Suprapubic skin (tissue), 4 donors: ENCODE measurements at regions not wholly inside any gene's neighbourhood (a gene's known extent, or its start where the extent isn't known, plus 50 kb on each side); places are given as distances from the start of the nearest gene placed in this dataset.
A peak's percentile ranks its signal among the peaks of the same experiment; 100 is the strongest.

Source experiments
- DNase-seq, 2 donors: peaks; one replicate each; pipeline ENCODE4 v3.0.0-alpha.2; 2019; ENCODE audit warnings: low spot score in 2 of 2
- H3K27ac ChIP-seq: fragments of 200-600 bp; sonication (generic); one replicate; pipeline ENCODE4 v1.5.1; 2019
- H3K27me3 ChIP-seq: fragments of 200-600 bp; sonication (generic); one replicate; pipeline ENCODE4 v1.5.1; 2019
- H3K36me3 ChIP-seq: fragments of 200-600 bp; sonication (generic); one replicate; pipeline ENCODE4 v1.5.1; 2019
- H3K4me1 ChIP-seq: fragments of 200-600 bp; sonication (generic); one replicate; pipeline ENCODE4 v1.5.1; 2019
- H3K4me3 ChIP-seq: fragments of 200-600 bp; sonication (generic); one replicate; pipeline ENCODE4 v1.5.1; 2019; ENCODE audit warnings: mild to moderate bottlenecking
- H3K9me3 ChIP-seq: fragments of 200-600 bp; sonication (generic); one replicate; pipeline ENCODE4 v1.5.1; 2019
- CTCF ChIP-seq, 2 donors: fragments of 200-600 bp in 1 of 2; fragments of 450-650 bp in 1 of 2; sonication (generic) in 1 of 2; IDR thresholded peaks; one replicate each; pipeline ENCODE4 v1.5.1; 2016 to 2019; ENCODE audit warnings: antibody characterized with exemption in 2 of 2, mild to moderate bottlenecking in 1 of 2, moderate library complexity in 1 of 2
- EP300 ChIP-seq: sonication (generic); formaldehyde crosslinking; IDR thresholded peaks from one replicate; pipeline ENCODE4 v1.6.1; 2017; ENCODE audit warnings: antibody characterized with exemption
- POLR2A ChIP-seq, 2 donors: fragments of 450-650 bp; IDR thresholded peaks; one replicate each; pipeline ENCODE4 v1.6.1; 2017; ENCODE audit warnings: antibody characterized with exemption in 2 of 2, mild to moderate bottlenecking in 2 of 2, moderate library complexity in 2 of 2
- POLR2AphosphoS5 ChIP-seq, 3 donors: sonication (generic); formaldehyde crosslinking; IDR thresholded peaks; one replicate each; pipeline ENCODE4 v1.6.1; 2017; ENCODE audit warnings: antibody characterized with exemption in 3 of 3
- WGBS: methylation state at CpG from one replicate; pipeline ENCODE4 v1.1.5; 2018; 5-methylcytosine and 5-hydroxymethylcytosine counted together

- H3K27ac ChIP-seq, result no peak overlapping the region
- H3K9me3 ChIP-seq, result no peaks in the 10 kb centered on the region
- H3K27me3 ChIP-seq, result no peaks in the 10 kb centered on the region
- WGBS, result 42% methylated on average over 3 of the region's 3 CpGs
- no peak for TF ChIP-seq EP300
- TF ChIP-seq POLR2A (IDR thresholded peaks at IDR 0.05), result no peak
- no peak for TF ChIP-seq CTCF (IDR thresholded peaks at IDR 0.05)
- TF ChIP-seq POLR2AphosphoS5 (IDR thresholded peaks at IDR 0.05), result no peak
- H3K36me3 ChIP-seq, result no peaks in the 10 kb centered on the region
- no peak for DNase-seq
- H3K4me1 ChIP-seq, result no peaks in the 10 kb centered on the region
- no peak overlapping the region for H3K4me3 ChIP-seq
Measured at GRCh38 chr11:87726506-87726905, 448.7 kb downstream of the RAB38 start.

- Histone ChIP-seq H3K9me3 (no peaks in the 10 kb centered on the region), H3K4me1 (no peaks in the 10 kb centered on the region), H3K27me3 (no peaks in the 10 kb centered on the region), H3K4me3 (no peak overlapping the region), H3K27ac (no peak overlapping the region), H3K36me3 (no peaks in the 10 kb centered on the region)
- TF ChIP-seq POLR2AphosphoS5 (IDR thresholded peaks at IDR 0.05) (no peak), POLR2A (IDR thresholded peaks at IDR 0.05) (no peak), CTCF (IDR thresholded peaks at IDR 0.05) (no peak), EP300 (no peak)
- 72% methylated on average over 1 of the region's 1 CpG for WGBS
- no peak for DNase-seq
Measured at GRCh38 chr11:87724358-87724757, 450.9 kb downstream of the RAB38 start.

GRCh38 chr11:87722756-87723565 is 452.3 kb downstream of the RAB38 start:
- no peaks in the 10 kb centered on the region for H3K4me1 ChIP-seq
- no peaks in the 10 kb centered on the region for H3K36me3 ChIP-seq
- 78% methylated on average over 10 of the region's 10 CpGs for WGBS
- no peak overlapping the region for H3K4me3 ChIP-seq
- no peak overlapping the region for H3K27ac ChIP-seq
- H3K9me3 ChIP-seq, result no peaks in the 10 kb centered on the region
- peak in 1 of 2 donors; percentile 41 for TF ChIP-seq CTCF (IDR thresholded peaks at IDR 0.05)
- no peak for TF ChIP-seq EP300
- no peaks in the 10 kb centered on the region for H3K27me3 ChIP-seq
- DNase-seq, result no peak

- no peak for DNase-seq
- H3K9me3 ChIP-seq, result no peaks in the 10 kb centered on the region
- H3K27me3 ChIP-seq, result no peaks in the 10 kb centered on the region
- H3K4me1 ChIP-seq, result no peaks in the 10 kb centered on the region
- no peaks in the 10 kb centered on the region for H3K36me3 ChIP-seq
- no peak overlapping the region for H3K4me3 ChIP-seq
- 91% methylated on average over 5 of the region's 5 CpGs for WGBS
- H3K27ac ChIP-seq, result no peak overlapping the region
- TF ChIP-seq EP300 (no peak), CTCF (IDR thresholded peaks at IDR 0.05) (no peak), POLR2A (IDR thresholded peaks at IDR 0.05) (no peak), POLR2AphosphoS5 (IDR thresholded peaks at IDR 0.05) (no peak)
Measured at GRCh38 chr11:87719326-87720073, 455.7 kb downstream of the RAB38 start.

GRCh38 chr11:87712802-87713202 is 462.4 kb downstream of the RAB38 start:
- Histone ChIP-seq H3K27me3 (no peaks in the 10 kb centered on the region), H3K36me3 (no peaks in the 10 kb centered on the region), H3K27ac (no peak overlapping the region), H3K9me3 (no peaks in the 10 kb centered on the region), H3K4me1 (no peaks in the 10 kb centered on the region), H3K4me3 (no peak overlapping the region)
- WGBS, result 44% methylated on average over 3 of the region's 3 CpGs
- TF ChIP-seq POLR2A (IDR thresholded peaks at IDR 0.05) (no peak), CTCF (IDR thresholded peaks at IDR 0.05) (no peak), POLR2AphosphoS5 (IDR thresholded peaks at IDR 0.05) (no peak), EP300 (no peak)
- DNase-seq, result no peak
